Glutamatergic neuron (in vitro differentiated cells): ENCODE measurements at regions not wholly inside any gene's neighbourhood (a gene's known extent, or its start where the extent isn't known, plus 50 kb on each side); places are given as distances from the start of the nearest gene placed in this dataset.

Experiments used
- DNase-seq: peaks from one replicate; pipeline ENCODE4 v3.0.0; 2022
- H3K27ac Mint-ChIP-seq: one replicate; pipeline ENCODE4 v1.8.0; 2020; ENCODE audit warnings: mild to moderate bottlenecking, mixed read lengths, inconsistent platforms; ENCODE audit not compliant: unreplicated experiment
- H3K27me3 Mint-ChIP-seq: one replicate; pipeline ENCODE4 v1.8.0; 2020; ENCODE audit warnings: mild to moderate bottlenecking, moderate library complexity, mixed read lengths, inconsistent platforms; ENCODE audit not compliant: unreplicated experiment
- H3K36me3 Mint-ChIP-seq: one replicate; pipeline ENCODE4 v1.8.0; 2020; ENCODE audit warnings: mild to moderate bottlenecking, mixed read lengths, inconsistent platforms; ENCODE audit not compliant: unreplicated experiment
- H3K4me1 Mint-ChIP-seq: one replicate; pipeline ENCODE4 v1.8.0; 2020; ENCODE audit warnings: mild to moderate bottlenecking, low read depth, mixed read lengths, inconsistent platforms; ENCODE audit not compliant: unreplicated experiment
- H3K4me3 Mint-ChIP-seq: one replicate; pipeline ENCODE4 v1.8.0; 2020; ENCODE audit warnings: mild to moderate bottlenecking, mixed read lengths, inconsistent platforms; ENCODE audit not compliant: unreplicated experiment
- H3K9me3 Mint-ChIP-seq: one replicate; pipeline ENCODE4 v1.8.0; 2020; ENCODE audit warnings: mild to moderate bottlenecking, moderate library complexity, mixed read lengths, inconsistent platforms; ENCODE audit not compliant: unreplicated experiment
- TF ChIP-seq, protein P1 (sequence below): fragments of 200-600 bp; sonication (generic); IDR thresholded peaks from one replicate; pipeline ENCODE4 v1.5.0; 2021; ENCODE audit not compliant: partially characterized antibody, unreplicated experiment

DNA sequence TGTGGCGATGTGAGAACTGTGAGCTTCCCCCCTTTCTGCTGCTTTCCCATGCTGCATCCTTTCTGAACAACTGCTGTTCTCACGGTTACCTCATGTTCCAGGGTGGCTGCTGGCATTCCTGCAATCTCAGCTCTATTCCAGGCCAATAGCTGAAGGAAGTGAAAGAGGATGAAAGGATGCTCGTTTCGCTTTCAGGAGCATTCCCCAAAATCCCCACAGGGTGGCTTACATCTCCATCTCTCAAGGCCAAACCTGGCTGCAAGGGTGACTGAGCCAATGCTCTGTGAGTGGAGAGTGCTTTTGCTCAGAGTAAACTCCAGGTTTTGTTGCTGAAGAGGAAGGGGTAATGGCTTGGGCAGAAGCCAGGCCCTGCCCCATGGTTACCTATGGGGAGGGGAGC, 848.2 kb downstream of the BRD1 start:
- Mint-ChIP-seq H3K36me3 (peaks cover 13% of the 10 kb centered on the region), H3K27me3 (peaks cover 7% of the 10 kb centered on the region), H3K27ac (no peak overlapping the region), H3K9me3 (peaks cover 25% of the 10 kb centered on the region), H3K4me1 (no peaks in the 10 kb centered on the region), H3K4me3 (no peak overlapping the region)
- TF ChIP-seq, protein P1, sequence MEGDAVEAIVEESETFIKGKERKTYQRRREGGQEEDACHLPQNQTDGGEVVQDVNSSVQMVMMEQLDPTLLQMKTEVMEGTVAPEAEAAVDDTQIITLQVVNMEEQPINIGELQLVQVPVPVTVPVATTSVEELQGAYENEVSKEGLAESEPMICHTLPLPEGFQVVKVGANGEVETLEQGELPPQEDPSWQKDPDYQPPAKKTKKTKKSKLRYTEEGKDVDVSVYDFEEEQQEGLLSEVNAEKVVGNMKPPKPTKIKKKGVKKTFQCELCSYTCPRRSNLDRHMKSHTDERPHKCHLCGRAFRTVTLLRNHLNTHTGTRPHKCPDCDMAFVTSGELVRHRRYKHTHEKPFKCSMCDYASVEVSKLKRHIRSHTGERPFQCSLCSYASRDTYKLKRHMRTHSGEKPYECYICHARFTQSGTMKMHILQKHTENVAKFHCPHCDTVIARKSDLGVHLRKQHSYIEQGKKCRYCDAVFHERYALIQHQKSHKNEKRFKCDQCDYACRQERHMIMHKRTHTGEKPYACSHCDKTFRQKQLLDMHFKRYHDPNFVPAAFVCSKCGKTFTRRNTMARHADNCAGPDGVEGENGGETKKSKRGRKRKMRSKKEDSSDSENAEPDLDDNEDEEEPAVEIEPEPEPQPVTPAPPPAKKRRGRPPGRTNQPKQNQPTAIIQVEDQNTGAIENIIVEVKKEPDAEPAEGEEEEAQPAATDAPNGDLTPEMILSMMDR: no peak
- no peak for DNase-seq

DNA sequence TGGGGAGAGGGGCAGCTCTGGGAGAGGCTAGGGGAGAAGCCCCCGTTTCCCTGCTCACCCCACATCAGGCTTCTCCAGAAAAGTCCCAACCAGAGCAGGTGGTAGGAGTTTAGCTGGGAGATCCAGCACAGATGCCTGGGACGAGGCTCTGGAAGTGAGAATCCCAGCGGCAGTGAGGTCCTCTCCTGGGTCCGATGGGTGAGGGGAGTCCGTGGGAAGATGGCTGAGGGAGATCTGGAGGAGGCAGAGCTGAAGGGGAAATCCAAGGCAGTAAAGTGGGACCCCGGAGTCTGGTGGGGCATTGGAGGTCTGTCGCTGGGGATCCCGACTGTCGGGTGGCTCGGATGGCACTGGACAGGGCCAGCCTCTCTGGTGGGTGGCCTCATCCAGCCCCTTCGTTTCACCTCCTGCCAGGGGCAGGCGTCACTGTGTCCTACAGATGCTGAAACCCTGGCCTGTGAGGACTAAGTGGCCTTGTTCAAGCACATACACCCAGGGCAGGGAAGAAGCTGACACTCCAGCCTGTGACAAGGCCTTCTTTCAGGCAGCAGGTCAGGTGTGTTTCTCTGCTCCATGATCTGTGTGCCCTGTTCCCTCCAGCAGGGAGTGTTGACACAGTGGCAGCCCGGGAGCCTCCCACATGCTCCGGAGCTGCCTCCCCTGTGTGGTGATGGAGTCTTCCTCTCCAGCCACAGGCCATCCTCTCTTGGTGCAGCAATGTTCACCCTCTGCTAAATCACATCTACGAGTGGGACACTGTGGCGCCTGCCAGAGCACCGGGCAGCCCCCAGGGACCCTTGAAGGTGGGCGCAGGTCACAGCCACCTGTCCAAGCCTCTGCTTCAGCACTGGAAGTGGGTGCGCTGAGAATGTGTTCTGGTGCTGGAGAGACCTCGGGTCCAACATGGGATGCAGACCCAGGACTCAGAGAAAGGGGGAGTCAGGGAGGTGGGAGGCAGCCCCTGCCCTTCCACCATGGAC, 850.8 kb downstream of the BRD1 start:
- Mint-ChIP-seq H3K9me3 (peaks cover 21% of the 10 kb centered on the region), H3K36me3 (peaks cover 21% of the 10 kb centered on the region), H3K27ac (no peak overlapping the region), H3K4me3 (no peak overlapping the region), H3K27me3 (peaks cover 5% of the 10 kb centered on the region), H3K4me1 (no peaks in the 10 kb centered on the region)
- DNase-seq: no peak
- TF ChIP-seq, protein P1: no peak

DNA sequence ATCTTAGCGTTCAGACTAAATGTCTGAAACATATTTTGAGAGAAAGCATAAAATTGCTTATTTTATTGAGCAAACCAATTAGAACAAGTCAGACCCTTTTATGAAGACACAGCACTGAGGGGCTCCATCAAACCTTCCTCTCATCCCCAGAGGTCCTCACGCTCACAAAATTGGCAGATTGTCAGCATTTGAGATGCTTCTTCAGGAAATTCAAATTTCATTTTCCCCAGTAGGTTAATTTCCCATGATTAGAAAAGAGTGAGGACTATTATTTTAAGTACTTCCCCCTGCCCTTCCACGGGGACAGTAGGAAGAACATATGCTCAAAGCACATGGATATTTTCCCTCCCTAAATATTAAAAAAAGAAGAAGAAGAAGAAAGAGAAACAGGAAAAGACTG, 851.8 kb downstream of the BRD1 start:
- H3K4me3 Mint-ChIP-seq: no peak overlapping the region
- H3K36me3 Mint-ChIP-seq: peaks cover 20% of the 10 kb centered on the region
- TF ChIP-seq, protein P1: no peak
- H3K4me1 Mint-ChIP-seq: no peaks in the 10 kb centered on the region
- no peak for DNase-seq
- peaks cover 26% of the 10 kb centered on the region for H3K9me3 Mint-ChIP-seq
- H3K27ac Mint-ChIP-seq: no peak overlapping the region
- H3K27me3 Mint-ChIP-seq: peaks cover 5% of the 10 kb centered on the region

DNA sequence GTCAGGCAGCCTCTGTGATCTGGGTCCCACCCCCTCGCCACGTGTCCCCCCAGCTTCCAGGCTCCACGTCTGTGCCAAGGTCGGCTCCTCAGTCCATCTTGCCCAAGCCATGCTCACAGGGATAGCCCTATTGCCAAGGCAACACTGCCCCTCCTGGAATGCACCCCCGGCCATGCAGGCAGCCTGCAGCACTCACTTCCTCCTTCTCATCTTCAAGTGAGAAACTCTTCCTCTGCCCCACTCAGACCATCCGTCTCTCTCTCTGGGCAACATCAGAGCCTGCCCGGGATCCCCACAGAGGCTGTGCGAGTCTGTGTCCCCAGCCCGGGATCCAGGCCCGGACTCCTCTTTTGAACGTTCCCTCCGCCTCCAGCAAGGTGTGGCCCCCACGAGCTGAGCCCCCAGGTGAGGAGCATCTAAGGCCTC, 852.3 kb downstream of the BRD1 start:
- peaks cover 26% of the 10 kb centered on the region for H3K9me3 Mint-ChIP-seq

More for the DNA sequence above, 852.3 kb downstream of the BRD1 start:
- DNase-seq: no peak
- no peak overlapping the region for H3K27ac Mint-ChIP-seq
- no peaks in the 10 kb centered on the region for H3K4me1 Mint-ChIP-seq
- peaks cover 5% of the 10 kb centered on the region for H3K27me3 Mint-ChIP-seq
- TF ChIP-seq, protein P1: no peak
- H3K4me3 Mint-ChIP-seq: no peak overlapping the region
- peaks cover 16% of the 10 kb centered on the region for H3K36me3 Mint-ChIP-seq
